GM19035 (cell line): ENCODE measurements at regions not wholly inside any gene's neighbourhood (a gene's known extent, or its start where the extent isn't known, plus 50 kb on each side); places are given as distances from the start of the nearest gene placed in this dataset.

Experiments used
- ATAC-seq: cut with Tn5 transposase; IDR thresholded peaks from one replicate; pipeline ENCODE4 v1.9.1; 2021; ENCODE audit not compliant: unreplicated experiment

DNA sequence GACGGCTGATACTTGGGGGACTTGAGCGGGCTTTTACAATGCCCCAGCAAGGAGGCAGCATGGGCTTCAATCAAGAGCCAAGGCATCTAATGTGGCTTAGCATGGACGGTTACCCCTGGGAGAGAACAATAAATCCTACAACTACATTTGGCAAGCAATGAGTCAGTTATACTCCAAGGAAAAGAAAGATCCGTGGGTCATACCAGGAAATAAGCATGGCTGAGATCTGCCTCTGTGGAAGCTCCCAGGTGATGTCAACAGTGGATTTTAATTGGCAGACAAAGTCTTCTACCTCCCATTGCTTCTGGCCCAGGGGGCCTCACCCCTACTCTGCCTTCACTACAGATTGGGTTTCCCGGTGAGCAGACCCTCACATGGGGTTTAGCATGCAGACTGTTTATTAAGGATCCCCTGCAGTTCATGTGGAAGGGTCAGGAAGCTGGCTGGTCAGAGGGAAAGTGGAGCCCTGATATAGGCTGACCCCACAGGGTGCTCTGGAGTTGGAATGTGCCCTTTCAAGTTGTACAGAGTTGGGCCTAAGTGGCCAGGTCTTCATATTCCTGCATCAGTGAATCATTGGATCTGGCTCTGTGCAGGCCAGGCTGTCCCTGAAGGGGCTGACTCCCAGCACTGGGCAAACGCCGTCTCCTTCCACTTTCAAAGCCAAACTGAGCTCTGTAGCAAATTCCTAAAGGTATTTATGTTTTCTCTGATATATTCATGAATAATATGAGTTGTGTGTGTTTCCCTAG, 91.3 kb upstream of the GGTLC1 start:
- no peak for ATAC-seq

DNA sequence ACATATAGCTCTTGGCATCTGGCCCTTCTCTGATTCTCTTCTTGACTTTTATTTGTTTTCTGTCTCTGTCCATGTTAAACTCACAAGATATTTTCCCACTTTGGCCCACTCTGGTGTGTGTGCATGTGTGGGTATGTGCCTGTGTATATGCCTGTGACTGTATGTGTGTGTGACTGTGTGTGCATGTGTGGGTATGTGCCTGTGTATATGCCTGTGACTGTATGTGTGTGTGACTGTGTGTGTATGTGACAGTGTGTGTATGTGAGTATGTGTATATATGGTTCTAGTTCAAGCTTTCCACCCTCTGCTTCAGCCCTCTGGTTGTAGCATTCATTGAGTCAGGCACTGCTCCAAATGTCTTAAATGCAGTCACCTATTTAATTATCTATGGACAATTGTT, 88.6 kb upstream of the GGTLC1 start:
- ATAC-seq: no peak

DNA sequence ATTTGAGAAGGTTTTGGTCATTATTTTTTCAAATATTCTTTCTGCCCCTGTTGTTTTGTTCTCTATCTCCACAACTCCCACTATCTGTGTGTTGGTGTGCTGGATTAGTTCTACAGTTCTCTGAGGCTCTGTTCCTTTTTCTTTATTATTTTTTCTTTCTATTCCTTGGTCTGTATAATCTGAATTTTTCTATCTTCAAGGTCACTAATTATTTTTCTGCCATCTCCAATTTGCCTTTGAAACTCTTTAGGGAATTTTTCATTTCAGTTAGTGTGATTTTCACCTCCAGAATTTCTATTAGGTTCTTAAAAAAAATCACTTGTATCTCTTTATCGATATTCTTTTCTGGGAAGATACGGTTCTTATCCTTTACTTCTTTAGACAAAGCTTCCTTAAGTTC, 82.1 kb upstream of the GGTLC1 start:
- ATAC-seq: no peak

DNA sequence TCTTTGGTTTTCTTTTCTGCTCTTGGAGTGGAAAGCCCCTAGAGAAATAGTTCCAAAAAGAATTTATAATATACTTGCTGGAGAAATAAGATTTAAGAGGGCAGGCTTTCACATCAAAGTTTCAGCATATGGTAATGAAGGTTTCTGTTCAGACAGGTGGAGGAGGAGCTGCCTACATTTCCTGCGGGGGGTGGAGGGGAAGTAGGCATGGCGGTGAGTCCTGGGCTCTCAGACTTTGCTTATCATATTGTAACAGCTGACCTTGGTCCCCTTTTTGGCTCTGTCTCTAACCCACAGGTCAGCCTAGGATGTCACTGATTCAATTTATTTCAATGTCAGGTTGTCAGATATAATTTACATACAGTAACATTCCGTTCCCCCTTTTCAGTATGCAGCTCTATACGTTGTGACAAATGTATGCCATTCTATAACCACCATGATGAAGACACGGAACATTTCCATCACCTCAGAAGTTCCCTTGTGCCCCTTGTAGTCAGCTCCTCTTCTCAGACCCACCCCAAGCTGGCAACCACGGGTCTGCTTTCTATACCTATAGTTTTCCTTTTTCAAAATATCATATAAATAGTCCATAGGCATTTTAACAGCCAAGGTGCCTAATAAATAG, 77.6 kb upstream of the GGTLC1 start:
- ATAC-seq: no peak

DNA sequence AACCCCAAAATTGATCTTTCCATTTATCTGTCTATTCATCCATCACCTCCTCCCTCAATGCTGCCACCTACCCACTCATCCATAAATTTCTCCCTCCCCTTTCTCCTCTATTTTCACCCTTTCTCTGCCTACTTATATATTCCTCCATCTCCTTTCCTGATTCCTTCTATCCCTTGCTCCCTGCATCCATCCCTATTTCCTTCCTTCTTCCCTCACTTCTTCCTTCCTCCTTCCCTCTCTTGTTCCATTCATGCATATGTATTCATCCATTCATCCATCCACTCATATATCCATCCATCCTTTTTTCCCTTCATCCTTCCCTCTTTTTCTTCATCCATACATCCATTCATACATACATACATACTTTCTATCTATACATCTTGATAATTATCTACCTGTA, 76.3 kb upstream of the GGTLC1 start:
- no peak for ATAC-seq

DNA sequence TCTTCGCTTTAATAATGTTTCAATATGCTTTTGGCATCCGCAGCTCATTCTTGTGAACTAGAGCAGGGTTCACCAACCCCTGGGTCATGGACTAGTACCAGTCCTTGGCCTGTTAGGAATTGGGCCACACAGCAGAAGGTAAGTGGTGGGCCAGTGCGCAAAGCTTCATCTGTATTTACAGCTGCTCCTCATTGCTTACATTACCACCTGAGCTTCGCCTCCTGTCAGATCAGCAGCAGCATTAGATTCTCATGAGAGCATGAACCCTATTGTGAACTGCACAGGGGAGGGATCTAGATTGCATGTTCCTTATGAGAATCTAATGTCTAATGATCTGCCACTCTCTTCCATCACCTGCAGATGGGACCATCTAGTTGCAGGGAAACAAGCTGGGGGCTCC, 75.5 kb upstream of the GGTLC1 start:
- no peak for ATAC-seq

DNA sequence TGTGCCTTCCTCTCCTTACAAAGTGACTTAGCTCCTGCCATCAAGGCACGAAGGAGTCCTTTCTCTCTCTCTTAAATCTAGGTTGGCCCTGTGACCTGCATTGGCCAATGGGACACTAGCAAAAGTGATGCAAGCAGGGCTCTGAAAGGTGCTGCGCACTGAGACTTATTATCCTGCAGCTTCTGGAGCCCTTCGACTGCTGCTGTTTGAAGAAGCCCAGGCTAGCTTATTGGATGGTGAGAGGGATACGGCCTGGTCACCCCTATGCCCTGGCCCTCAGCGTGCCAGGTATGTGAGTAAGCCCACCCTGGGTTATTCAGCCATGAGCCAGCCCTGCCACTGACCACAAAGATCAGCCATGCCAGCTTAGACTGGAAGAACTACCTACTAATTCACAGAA, 74.5 kb upstream of the GGTLC1 start:
- no peak for ATAC-seq

DNA sequence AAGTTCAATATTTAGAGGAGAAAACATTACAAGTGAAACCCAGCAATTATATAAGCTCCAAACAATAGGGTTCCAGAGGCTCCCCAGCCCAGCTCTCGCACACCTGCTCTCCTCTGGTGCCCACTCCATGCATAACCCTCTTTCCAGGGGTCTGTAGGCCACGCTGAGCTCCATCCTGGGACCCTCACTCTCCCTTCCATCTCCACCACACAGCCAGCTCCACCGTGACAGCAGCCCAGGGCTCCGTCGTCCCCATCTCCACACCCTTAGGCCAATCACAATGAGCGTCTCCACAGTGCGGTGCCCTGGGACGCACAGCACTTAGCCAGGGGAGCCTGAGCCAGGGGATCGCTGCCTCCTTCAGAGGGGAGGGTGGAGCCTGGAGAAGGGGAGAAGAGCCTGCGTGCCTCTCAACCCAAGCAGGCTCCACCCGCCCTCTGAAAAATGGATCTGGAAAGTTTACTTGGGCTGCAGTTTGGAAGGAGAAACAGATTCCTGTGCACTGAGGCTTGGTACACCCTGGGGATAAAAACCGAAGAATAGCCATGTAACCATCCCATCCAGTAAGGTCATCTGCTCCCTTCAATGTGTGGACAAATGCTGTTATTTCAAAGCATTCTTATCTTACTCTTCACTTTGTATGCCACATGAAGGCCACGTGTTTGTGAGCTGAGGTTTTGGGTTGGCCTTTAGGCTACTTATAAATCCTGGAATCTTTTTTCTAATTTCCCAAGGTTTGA, 72.4 kb upstream of the GGTLC1 start:
- ATAC-seq: no peak

DNA sequence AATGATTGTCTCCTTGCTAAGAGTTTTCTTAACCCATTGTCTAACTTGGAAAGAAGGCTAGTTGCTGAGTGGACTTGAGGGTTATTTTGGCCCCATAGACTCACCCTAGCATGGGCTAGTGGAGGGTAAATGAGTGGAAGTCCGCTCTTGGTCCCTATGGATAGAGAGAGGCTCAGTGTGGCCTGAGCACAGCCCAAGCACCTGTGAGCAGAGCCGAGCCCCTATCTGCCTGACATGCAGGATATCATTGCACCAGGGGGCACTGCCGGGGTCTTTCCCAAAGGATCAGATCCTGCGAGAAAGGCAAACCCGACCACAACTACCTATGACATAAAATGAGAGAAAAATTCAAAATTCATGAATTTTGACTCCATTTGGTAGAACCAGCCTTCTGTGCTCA, 70.6 kb upstream of the GGTLC1 start:
- ATAC-seq: no peak

DNA sequence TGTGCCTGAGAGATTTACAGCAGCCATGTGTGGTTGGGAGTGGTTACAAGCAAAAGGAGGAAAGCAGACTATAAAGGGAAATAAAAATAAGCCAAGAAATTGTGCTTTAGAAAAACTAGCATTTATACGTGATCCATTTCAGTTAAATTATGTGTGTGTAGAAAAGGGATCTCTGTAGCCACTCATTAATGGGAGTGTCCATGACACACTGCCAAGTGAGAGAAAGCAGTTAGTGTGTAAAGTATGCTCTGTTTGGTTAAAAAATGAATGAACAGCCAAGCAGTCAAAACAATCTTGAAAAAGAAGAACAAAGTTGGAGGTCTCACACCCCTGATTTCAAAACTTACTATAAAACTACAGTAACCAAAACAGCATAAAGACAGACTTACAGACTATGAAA, 67.9 kb upstream of the GGTLC1 start:
- no peak for ATAC-seq

DNA sequence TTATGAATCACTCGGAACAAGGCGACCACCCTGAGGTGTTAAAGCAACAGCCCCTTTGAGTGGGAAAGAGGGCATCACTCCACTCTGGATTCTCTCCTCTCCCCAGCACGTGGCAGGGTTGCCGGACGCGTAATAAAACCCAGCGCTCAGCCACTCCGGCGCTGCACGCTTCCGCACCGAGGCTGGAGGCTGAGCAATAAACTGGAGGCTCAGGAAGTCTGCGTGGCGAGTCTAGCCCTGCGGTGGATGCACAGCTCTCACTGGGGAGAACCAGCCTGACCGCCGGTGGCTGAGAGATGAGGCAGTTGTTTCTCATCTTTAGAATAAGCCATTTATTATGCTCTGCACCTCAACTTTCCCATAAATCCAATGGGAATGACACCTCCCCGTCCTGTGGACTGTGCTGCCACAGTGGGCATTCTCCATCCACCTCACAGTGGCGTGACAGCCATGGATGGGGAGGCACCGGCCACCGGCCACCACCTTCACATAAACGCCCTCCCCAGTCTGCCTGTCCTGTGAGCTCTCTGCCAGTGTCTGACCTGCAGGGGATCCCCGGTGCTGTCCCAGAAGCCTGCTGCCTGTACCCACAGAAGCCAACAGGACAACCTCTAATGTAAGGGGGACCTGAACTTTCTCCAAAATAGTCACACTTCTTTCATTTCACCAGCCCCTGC, 64.2 kb upstream of the GGTLC1 start:
- ATAC-seq: no peak

DNA sequence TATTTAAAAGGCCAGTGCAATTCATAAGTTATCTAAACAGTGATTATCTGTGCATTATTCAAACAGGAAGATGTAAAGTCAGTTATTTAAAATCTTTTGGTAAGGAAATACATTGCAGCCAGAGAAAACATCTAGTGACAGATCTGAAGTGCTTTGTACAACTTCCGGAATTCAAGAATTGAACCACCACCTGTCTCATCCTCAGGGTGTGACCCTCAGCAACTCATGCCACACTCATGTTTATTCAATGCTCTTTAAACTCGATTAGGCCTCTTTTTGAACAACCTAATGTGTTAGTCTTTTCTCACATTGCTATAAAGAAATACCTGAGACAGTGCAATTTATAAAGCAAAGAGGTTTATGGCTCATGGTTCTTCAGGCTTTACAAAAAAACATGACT, 62.6 kb upstream of the GGTLC1 start:
- no peak for ATAC-seq

DNA sequence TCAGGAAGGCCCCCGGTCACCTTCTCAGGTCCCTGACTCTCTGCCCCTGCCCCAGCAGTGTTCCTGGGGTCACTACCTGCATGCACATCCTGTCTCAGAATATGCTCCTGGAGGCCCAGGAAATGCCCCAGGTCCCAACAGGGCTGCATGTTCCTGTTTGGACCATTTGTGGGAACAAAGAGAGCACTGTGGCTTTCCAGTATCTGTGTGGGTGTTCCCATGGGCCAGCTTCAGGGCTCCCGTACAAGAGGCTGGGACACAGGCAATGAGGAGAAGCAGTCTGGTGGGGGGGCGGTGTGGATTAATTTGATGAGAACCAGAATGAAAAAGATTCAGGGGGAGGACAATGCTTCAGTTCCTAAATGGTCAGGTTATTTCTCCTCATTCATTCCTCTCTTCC, 61.5 kb upstream of the GGTLC1 start:
- no peak for ATAC-seq

DNA sequence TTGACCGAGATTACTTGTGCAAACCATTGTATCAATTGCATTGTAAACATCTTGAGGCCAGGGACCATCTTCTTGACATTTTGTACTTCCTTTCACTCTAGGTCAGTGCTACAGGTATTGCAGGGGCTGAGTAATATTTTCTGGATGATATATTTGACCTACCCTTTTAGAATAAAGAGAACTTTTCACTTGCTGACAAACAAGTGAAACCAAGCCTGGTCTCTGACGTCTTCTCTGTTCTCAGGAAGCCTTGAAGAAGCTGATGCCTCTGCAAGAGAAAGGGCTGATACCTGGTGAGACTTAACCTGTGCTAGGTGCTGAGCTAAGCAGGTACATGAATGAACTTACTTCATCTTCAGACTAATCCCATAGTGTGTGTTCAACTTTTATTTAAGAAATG, 60.5 kb upstream of the GGTLC1 start:
- ATAC-seq: no peak

DNA sequence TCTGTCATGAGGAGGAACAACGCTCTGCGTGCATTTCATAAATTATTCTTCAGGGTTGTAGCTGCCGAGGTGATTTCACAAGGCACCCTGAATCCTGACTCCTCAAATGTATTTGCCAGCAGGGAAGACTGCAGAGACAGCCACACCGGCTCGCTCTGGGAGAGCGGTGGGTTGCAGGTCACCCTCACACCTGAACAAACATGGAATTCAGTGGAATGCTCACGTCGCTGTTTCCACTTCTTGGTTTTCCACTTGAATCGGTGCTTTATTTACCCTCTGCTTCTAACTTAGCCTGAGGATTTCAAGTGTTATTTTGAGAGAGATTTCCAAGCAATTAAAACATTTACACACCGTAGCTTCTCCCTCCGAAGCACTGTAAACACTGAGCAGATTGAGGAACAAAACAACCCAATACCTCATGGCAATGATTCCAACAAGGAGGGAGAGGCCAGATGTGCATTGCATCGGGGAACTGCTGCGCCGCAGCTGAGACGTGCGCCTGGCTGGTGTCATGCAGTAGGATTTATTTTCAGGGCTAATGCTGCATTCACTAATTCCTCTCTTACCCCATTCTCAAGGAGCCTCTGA, 59.5 kb upstream of the GGTLC1 start:
- no peak for ATAC-seq

DNA sequence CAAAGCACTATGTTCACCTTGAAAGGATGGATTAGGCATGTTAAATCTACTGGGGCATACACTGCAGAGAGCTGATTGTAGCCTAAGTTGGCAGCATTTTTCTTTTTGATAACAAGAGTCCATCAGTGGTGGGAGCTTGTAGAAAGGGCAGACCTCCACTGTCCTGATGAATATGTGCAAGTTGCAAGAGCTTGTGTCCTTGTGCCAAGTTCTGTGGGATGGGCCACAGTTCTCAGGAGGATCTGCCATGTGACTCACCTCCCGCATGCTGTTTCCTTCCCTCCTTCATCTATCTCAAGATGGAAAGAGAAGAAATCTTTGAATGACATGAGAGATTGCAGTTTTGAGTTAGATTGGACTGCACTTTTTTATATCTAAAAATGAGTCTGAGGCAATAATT, 58.3 kb upstream of the GGTLC1 start:
- ATAC-seq: no peak

DNA sequence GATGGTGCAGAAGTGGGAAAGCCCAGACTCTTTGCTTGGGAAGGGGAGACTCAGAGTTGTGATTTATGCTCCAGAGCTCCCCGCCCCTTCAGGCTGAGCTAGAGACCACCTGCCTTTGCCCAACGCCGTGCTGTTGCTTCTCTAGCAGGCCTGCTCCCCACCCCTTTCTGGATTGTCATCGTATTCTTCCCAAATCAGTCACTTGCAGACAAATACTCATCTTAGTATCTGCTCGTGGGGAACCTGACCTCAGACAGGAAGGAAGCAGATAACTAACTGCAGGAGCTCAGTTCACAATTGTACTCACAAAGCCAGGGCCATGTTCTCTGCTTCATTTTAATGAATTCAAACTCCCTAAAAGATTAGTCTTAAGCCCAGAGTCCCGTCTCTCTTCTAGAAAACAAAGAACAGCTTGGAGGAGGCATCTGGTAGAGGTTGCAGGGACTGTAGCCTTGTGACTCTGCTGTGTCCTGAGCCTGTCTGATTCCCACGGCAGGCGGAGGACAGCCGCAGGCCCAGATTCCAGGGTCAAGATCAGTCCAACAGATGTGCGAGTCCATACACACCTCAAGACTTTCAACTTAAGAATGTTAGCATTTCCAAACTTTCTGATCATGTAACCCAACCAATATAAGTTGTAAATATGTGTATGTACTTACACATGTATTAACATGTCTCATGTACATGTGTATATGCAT, 57.2 kb upstream of the GGTLC1 start:
- ATAC-seq: no peak

DNA sequence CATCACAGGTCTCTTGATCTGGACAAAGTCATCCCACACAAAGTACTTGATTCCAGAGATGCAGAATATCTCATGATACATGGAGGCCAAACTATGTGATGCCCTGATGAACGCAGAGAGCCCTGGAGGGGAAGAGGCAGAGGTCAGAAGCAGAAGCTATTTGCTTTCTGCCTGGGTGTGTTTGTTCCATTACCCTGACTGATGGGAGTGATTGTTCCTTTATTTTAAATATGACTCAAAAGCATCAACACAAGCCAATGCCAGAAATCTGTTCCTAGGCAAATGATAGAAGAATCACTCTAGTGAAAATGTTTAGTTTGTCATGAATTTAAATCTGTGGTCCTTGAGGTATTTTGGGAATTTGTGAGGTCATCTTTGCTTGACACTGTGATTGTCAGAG, 54.7 kb upstream of the GGTLC1 start:
- ATAC-seq: no peak

DNA sequence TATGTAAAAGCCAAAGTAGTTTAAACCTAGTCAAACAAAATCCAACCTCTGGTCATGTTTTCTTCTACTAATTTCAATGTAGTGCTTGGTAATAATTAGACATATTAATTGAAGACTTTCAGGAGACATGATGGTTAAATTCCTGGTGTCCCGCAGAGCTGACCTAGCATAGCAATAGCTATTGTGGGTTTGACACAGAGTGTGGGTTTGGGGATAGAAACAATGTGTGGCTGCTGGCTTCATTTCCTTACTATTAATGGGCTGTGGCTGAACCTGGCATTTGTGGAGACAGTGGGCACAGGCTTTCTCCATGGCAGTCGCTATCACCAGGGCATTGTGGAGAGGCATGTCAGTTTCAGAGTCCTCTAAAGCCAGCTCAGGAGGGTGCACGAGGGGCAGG, 54.1 kb upstream of the GGTLC1 start:
- no peak for ATAC-seq

DNA sequence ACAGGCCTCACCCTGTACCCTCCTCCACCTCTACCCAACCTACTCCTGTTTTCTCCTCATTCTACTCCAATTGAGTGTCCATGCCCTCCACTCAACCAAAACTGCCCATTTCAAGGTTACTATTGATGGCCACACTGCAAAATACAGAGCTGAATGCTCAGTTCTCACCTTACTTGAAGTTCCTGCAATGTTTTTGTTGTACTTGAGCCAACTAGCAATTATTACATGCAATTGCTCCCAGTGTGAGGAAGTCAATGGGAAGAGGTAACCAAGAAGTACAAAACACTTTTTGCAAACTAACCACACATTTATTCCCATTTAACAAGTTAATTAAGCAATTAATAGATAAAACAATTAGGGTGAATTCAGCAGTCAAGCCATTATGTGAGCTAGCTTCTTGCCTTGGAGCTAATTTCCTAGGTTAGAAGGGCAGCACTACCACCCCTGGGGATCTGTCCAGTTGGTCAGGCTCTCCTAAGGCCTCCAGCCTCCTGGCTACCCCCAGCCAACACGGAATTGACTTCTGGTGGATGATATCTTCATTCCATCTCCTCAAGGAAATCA, 52.4 kb upstream of the GGTLC1 start:
- no peak for ATAC-seq

DNA sequence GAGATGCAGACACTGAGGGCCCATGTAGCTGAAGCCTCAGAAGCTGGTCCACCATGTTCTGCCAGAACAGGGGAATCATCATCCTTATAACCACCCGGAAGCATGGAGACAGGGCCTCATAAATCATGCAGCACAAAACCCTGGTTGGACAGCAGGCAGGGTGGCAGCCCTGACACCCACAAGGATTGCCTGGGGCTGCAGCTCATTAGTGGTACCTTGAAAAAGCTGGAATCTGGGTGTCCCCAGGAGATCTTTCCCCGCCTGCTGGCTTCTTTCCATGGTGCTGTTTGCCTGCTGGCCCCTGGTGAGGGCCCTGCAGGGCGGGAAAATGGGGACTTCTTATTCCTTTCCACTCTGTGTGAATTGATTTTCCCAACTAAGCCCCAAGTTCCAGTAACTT, 50.6 kb upstream of the GGTLC1 start:
- no peak for ATAC-seq
